ENCODE measurements at regions not wholly inside any gene's neighbourhood (a gene's known extent, or its start where the extent isn't known, plus 50 kb on each side); places are given as distances from the start of the nearest gene placed in this dataset.

DNA sequence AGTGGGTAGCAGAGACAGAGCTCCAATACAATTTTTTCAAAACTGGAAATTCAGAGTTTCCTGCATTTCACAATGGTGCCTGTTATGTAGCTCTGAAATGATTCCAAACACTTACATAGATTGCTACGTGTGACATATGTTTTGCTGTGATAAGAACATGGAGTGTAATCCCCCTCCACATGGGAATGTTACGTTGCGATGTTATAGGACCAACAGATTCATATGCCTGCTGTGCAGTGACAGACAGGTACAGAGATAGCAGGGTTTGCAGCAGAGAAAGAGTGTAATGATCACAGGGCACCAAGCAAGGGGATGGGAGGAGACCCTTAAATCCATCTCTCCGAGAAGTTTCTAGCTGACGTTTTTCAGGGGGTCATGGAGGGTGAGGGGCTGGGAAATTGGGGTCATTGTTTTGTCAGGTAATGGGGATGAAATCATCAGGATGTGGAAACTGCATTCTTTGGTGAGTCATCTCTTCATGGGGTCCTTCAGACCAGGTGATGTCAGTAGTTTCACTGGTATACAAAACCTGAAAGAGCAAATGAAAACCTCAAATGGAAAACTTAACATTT, 76.6 kb upstream of the OSBPL8 start:
- intact Hi-C loops (cut with micrococcal nuclease) = no loop called here
- H3K4me3 Mint-ChIP-seq = no peak overlapping the region
- ChIA-PET POLR2A (no interaction called here), CTCF (no interaction called here)
- no peak for DNase-seq
- H3K9me3 Mint-ChIP-seq = no peaks in the 10 kb centered on the region
- no peaks in the 10 kb centered on the region for H3K27me3 Mint-ChIP-seq
- H3K36me3 Mint-ChIP-seq = no peaks in the 10 kb centered on the region
- H3K4me1 Mint-ChIP-seq (ENCODE audit: low read depth) = peaks cover 4% of the 10 kb centered on the region
- no peak overlapping the region for H3K27ac Mint-ChIP-seq

DNA sequence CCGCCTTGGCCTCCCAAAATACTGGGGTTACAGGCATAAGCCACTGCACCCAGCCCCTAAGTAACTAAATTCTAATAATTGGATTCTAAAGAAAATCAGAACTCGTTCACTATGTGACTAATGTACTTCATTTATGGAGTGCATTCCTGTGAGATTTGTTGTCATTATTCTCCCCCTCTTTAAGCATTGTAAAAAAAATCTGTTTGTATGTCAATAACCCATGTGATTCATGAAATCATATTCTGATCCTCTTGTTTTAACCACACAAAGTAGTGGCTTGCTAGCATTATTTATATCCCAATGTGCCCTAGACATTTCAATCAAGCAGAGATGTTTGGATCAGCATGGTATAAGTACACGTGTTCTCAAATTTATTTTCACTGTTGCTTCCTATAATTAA, 78.2 kb upstream of the OSBPL8 start:
- no peak for DNase-seq
- intact Hi-C loops (cut with micrococcal nuclease) = no loop called here
- peaks cover 4% of the 10 kb centered on the region for H3K4me1 Mint-ChIP-seq (ENCODE audit: low read depth)
- POLR2A ChIA-PET = no interaction called here
- H3K9me3 Mint-ChIP-seq = no peaks in the 10 kb centered on the region
- CTCF ChIA-PET = no interaction called here
- H3K36me3 Mint-ChIP-seq = no peaks in the 10 kb centered on the region
- H3K4me3 Mint-ChIP-seq = no peak overlapping the region
- H3K27me3 Mint-ChIP-seq = peaks cover 1% of the 10 kb centered on the region
- no peak overlapping the region for H3K27ac Mint-ChIP-seq

DNA sequence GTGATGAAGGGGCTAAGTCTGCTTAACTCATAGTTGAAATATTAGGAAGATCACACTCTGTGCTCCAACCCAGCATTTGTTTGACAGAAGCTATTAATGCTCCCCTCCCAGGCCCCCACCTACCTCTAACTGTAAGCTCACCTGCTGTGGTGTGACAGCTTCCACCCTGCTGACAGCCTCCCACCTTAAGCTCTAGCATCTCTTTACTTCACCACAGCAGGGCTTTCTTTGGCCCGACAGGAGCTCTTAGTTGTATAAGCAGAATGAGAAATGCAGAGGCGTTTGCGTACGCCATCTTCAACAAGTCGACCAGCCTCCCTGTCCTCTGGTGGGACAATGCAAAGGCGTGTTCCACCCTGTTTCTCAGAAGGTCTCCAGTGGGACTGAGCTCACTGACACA, 80.1 kb upstream of the OSBPL8 start:
- no peak overlapping the region for H3K4me3 Mint-ChIP-seq
- ChIA-PET POLR2A (no interaction called here), CTCF (no interaction called here)
- no peak for DNase-seq
- intact Hi-C loops (cut with micrococcal nuclease) = no loop called here
- H3K27ac Mint-ChIP-seq = no peak overlapping the region
- H3K36me3 Mint-ChIP-seq = no peaks in the 10 kb centered on the region
- peaks cover 4% of the 10 kb centered on the region for H3K4me1 Mint-ChIP-seq (ENCODE audit: low read depth)
- no peaks in the 10 kb centered on the region for H3K9me3 Mint-ChIP-seq
- peaks cover 1% of the 10 kb centered on the region for H3K27me3 Mint-ChIP-seq

DNA sequence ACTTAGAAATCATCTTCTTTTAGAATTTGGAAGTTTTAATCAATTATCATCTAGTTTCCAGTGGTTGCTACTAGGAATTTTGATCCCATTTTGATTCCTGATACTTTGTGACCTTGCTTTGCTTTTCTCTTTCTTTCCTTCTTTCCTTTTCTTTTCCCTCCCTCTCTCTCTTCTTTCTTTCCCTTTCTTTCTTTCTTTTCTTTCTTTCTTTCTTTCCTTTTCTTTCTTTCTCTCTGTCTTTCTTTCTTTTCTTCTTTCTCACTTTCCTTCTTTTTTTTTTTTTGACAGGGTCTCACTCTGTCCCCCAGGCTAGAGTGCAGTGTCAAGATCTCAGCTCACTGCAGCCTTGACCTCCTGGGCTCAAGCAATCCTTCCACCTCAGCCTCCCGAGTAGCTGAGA, 81.5 kb upstream of the OSBPL8 start:
- Mint-ChIP-seq H3K27me3 (peaks cover 3% of the 10 kb centered on the region), H3K9me3 (no peaks in the 10 kb centered on the region), H3K4me1 (ENCODE audit: low read depth) (peaks cover 4% of the 10 kb centered on the region), H3K4me3 (no peak overlapping the region), H3K27ac (no peak overlapping the region), H3K36me3 (no peaks in the 10 kb centered on the region)
- POLR2A ChIA-PET = no interaction called here
- intact Hi-C loops (cut with micrococcal nuclease) = no loop called here
- DNase-seq = no peak
- CTCF ChIA-PET = no interaction called here

DNA sequence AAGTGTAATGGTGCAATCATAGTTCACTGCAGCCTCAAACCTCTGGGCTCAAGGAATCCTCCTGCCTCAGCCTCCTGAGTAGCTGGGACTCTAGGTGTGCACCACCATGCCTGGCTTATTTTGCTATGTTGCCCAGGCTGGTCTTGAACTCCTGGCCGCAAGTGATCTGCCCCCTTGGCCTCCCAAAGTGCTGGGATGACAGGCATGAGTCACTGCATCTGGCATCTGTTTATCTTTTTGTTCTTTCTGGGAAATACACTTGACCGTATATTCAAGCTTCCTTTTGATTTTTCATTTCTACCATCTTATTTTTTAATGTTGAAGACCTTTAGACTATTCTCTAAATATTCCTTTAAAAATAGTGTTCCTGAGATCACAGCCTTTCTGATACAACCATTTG, 82.4 kb upstream of the OSBPL8 start:
- CTCF ChIA-PET = no interaction called here

DNA sequence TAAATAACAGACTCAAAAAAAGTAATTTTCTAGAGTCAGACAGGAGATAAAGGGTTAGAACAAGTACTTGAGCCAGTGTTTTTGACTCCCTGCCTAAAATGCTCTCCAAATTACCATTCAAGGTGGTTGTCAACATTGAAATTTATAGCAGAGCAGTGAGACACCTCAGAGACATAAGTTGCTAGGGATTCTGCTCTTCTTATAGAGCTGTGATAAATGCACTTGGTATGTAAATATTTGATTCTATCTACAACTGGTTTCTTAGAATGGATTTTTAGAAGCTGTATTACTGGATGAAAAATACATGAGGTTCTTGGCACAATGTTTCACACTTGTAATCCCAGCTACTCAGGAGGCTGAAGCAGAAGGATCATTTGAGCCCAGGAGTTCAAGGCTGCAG, 83.9 kb upstream of the OSBPL8 start:
- DNase-seq = no peak
- ChIA-PET CTCF (no interaction called here), POLR2A (no interaction called here)
- Mint-ChIP-seq H3K4me1 (ENCODE audit: low read depth) (no peaks in the 10 kb centered on the region), H3K9me3 (no peaks in the 10 kb centered on the region), H3K36me3 (no peaks in the 10 kb centered on the region), H3K27ac (no peak overlapping the region), H3K27me3 (peaks cover 3% of the 10 kb centered on the region), H3K4me3 (no peak overlapping the region)
- intact Hi-C loops (cut with micrococcal nuclease) = no loop called here

More for the DNA sequence above, 82.4 kb upstream of the OSBPL8 start:
- intact Hi-C loops (cut with micrococcal nuclease) = no loop called here
- no peak overlapping the region for H3K4me3 Mint-ChIP-seq
- no peaks in the 10 kb centered on the region for H3K36me3 Mint-ChIP-seq
- POLR2A ChIA-PET = no interaction called here
- H3K9me3 Mint-ChIP-seq = no peaks in the 10 kb centered on the region
- peaks cover 3% of the 10 kb centered on the region for H3K27me3 Mint-ChIP-seq
- H3K27ac Mint-ChIP-seq = no peak overlapping the region
- DNase-seq = no peak
- H3K4me1 Mint-ChIP-seq (ENCODE audit: low read depth) = no peaks in the 10 kb centered on the region

DNA sequence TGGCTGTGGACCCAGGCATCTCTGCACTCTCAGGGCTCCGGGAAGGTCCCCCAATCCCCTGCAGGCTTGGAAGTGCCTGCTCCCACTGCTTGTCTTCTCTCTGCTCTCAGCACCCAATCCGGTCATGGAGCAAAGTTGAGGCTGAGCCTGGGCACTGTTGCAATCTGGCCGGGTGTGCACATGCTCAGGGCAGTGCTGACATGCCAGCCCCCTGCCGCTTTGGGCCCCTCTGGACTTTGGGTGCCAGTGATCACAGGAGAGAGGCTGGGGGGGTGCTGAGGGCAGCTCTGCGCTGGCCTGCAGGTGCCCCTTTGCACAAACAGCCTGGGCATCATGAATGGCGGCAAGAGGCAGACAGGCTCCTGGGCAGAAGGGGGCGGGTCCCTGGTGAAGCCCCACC, 85.4 kb upstream of the OSBPL8 start:
- H3K9me3 Mint-ChIP-seq = no peaks in the 10 kb centered on the region
- no peaks in the 10 kb centered on the region for H3K36me3 Mint-ChIP-seq
- ChIA-PET CTCF (no interaction called here), POLR2A (no interaction called here)
- no peak overlapping the region for H3K27ac Mint-ChIP-seq
- no peaks in the 10 kb centered on the region for H3K4me1 Mint-ChIP-seq (ENCODE audit: low read depth)
- DNase-seq = no peak
- peaks cover 3% of the 10 kb centered on the region for H3K27me3 Mint-ChIP-seq
- H3K4me3 Mint-ChIP-seq = no peak overlapping the region
- intact Hi-C loops (cut with micrococcal nuclease) = no loop called here

DNA sequence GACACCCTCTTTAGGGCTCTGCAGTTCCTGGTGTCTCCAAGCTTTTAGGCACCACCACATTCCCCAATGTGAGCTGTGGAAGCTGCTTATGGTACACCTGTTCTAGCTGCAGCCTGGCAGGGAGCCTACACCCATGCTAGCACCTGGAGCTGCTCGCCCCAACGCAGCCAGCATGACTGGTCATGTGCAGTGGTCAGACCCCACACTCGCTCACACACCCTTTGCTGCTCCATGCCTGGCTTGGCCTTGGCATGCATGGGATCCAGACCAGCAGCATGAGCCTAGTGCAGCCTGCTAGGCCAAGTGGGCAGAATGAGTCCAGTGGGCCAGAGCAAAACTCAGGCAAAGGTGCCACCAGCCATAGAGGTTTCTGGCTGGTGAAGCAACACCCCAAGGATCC, 86.4 kb upstream of the OSBPL8 start:
- no peaks in the 10 kb centered on the region for H3K36me3 Mint-ChIP-seq
- ChIA-PET POLR2A (no interaction called here), CTCF (interaction anchor here (1.1 kb wide), 1 partner anchor 43 kb away, joined by 4 read pairs; no protein-coding TSS in a partner anchor)
- no peaks in the 10 kb centered on the region for H3K9me3 Mint-ChIP-seq
- H3K27ac Mint-ChIP-seq = no peak overlapping the region
- no peaks in the 10 kb centered on the region for H3K4me1 Mint-ChIP-seq (ENCODE audit: low read depth)
- H3K27me3 Mint-ChIP-seq = peaks cover 6% of the 10 kb centered on the region
- H3K4me3 Mint-ChIP-seq = no peak overlapping the region
- DNase-seq = no peak
- intact Hi-C loops (cut with micrococcal nuclease) = no loop called here

DNA sequence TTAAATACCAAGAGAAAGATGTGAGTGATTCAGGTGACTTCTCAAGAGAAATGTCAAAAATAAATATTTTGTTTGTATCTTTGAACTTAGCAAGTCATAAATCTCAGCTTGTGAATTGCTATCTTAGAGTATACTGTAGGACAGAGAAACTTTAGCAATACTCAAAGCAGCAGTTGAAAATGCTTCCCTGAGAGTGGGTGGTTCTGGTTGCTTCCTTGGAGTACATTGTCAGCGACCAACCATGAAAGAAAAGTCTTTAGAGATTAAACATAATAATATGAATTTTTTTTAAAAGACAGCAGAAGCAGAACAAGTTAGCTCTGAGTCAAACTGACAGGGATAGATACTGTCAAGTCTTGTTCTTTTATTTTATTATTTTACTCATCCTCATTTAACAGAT, 86.8 kb upstream of the OSBPL8 start:
- ChIA-PET CTCF (interaction anchor here (1.0 to 1.1 kb wide), 2 partner anchors 25 to 42 kb away, joined by 3 to 4 read pairs; no protein-coding TSS in a partner anchor), POLR2A (no interaction called here)
- no peak for DNase-seq
- Mint-ChIP-seq H3K9me3 (no peaks in the 10 kb centered on the region), H3K27me3 (peaks cover 6% of the 10 kb centered on the region), H3K27ac (no peak overlapping the region), H3K4me3 (no peak overlapping the region), H3K4me1 (ENCODE audit: low read depth) (no peaks in the 10 kb centered on the region), H3K36me3 (no peaks in the 10 kb centered on the region)
- intact Hi-C loops (cut with micrococcal nuclease) = no loop called here

DNA sequence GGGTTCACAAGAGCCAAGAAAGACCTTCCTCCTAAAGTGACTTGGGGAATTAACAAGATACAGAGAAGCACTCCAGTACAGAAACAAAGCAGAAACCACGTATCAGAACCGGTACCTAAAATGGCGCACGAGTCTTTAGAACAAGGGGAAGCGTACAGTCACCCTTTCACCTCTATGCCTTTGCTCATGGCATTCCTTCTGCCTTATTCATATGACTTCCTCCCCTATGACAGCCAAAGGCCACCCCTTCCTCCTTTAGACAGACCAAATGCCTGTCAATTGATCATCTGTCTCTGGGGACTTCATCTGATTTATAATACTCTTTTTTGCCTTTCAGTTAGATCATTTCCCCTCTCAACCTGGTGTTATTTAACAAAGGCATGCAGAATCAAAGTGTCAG, 89.5 kb upstream of the OSBPL8 start:
- Mint-ChIP-seq H3K4me1 (ENCODE audit: low read depth) (no peaks in the 10 kb centered on the region), H3K4me3 (no peak overlapping the region)

DNA sequence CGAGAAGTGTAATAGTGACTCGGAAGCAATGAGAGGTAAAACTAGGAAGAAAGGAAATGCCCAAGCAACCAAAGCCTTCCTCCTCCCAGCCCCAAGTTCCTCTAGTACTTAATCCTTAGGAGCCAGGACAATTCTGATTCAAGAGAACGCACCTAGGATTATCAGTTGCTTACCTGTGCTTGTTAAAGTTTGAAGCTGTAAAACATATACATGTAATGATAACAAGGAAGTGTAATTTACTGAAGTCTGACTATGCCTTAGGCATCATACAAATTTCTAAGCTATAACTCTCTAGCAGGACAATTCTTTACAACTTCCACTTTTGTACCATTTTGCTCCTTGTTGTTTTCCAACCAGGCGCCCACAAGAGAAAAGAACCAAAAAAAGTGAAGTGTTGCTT, 92.8 kb upstream of the OSBPL8 start:
- Mint-ChIP-seq H3K36me3 (no peaks in the 10 kb centered on the region), H3K4me3 (no peak overlapping the region), H3K4me1 (ENCODE audit: low read depth) (no peaks in the 10 kb centered on the region), H3K27ac (no peak overlapping the region), H3K27me3 (peaks cover 3% of the 10 kb centered on the region), H3K9me3 (no peaks in the 10 kb centered on the region)
- intact Hi-C loops (cut with micrococcal nuclease) = no loop called here
- CTCF ChIA-PET = no interaction called here
- POLR2A ChIA-PET = no interaction called here
- DNase-seq = no peak

More for the DNA sequence above, 89.5 kb upstream of the OSBPL8 start:
- ChIA-PET POLR2A (no interaction called here), CTCF (interaction anchor here (0.5 to 1.7 kb wide), 3 partner anchors 63 to 1514 kb away, joined by 3 to 4 read pairs (median 3); no protein-coding TSS in a partner anchor)
- no peaks in the 10 kb centered on the region for H3K36me3 Mint-ChIP-seq
- intact Hi-C loops (cut with micrococcal nuclease) = no loop called here
- H3K9me3 Mint-ChIP-seq = no peaks in the 10 kb centered on the region
- H3K27me3 Mint-ChIP-seq = peaks cover 4% of the 10 kb centered on the region
- no peak overlapping the region for H3K27ac Mint-ChIP-seq
- DNase-seq = no peak

DNA sequence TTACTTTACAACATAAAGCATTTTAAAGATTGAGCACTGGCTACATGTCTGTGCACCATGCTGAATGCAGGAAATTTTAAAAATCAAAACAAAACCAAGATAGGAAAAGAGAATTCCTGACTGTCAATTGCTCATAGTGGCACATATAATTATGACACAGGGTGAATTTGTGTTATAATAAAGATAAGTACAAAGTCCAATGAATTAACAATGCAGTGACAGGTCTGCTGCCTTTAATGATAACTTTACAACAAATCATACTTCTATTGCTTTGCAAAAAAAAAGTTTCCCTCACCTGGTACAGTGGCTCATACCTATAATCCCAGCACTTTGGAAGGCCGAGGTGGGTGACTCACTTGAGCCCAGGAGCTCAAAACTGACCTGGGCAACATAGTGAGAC, 93.8 kb upstream of the OSBPL8 start:
- Mint-ChIP-seq H3K4me1 (ENCODE audit: low read depth) (no peaks in the 10 kb centered on the region), H3K9me3 (no peaks in the 10 kb centered on the region), H3K4me3 (no peak overlapping the region), H3K27ac (no peak overlapping the region), H3K36me3 (no peaks in the 10 kb centered on the region), H3K27me3 (peaks cover 3% of the 10 kb centered on the region)
- DNase-seq = no peak
- intact Hi-C loops (cut with micrococcal nuclease) = no loop called here
- ChIA-PET CTCF (interaction anchor here (0.7 kb wide), 1 partner anchor 70 kb away, joined by 4 read pairs; no protein-coding TSS in a partner anchor), POLR2A (no interaction called here)

DNA sequence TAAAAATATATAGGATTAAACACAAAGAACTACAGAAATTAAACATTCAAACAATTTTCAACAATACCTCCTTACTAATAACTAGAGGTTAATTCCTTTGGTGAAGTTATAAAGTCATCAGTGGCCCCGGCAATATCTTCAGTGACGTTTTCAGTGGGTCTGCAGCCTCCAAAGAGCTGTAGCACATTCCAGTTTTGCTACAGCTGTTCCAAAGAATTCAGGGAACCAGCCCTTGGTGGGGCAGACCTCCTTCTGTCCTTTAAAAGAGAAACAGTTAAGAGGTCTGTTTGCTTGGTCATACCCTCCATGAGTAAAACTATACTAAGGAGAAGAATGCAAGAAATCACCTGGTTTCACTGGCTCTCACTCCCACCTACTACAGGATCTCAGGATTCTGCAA, 99.2 kb upstream of the ZDHHC17 start:
- Mint-ChIP-seq H3K9me3 (no peaks in the 10 kb centered on the region), H3K27me3 (no peaks in the 10 kb centered on the region), H3K27ac (no peak overlapping the region), H3K36me3 (no peaks in the 10 kb centered on the region), H3K4me3 (no peak overlapping the region), H3K4me1 (ENCODE audit: low read depth) (peaks cover 8% of the 10 kb centered on the region)
- POLR2A ChIA-PET = no interaction called here
- CTCF ChIA-PET = no interaction called here
- intact Hi-C loops (cut with micrococcal nuclease) = no loop called here
- no peak for DNase-seq

Data from activated CD4-positive, alpha-beta memory T cell treated with anti-CD3 and anti-CD28 coated beads for 36 hours (primary cell).